LNCAP (cell line): ENCODE measurements at regions not wholly inside any gene's neighbourhood (a gene's known extent, or its start where the extent isn't known, plus 50 kb on each side); places are given as distances from the start of the nearest gene placed in this dataset.

Experiments used
- TF ChIP-seq, protein P1 (sequence below): fragments of 450-650 bp; IDR thresholded peaks from 2 replicates; pipeline ENCODE4 v1.5.1; 2017; ENCODE audit warnings: mild to moderate bottlenecking

DNA sequence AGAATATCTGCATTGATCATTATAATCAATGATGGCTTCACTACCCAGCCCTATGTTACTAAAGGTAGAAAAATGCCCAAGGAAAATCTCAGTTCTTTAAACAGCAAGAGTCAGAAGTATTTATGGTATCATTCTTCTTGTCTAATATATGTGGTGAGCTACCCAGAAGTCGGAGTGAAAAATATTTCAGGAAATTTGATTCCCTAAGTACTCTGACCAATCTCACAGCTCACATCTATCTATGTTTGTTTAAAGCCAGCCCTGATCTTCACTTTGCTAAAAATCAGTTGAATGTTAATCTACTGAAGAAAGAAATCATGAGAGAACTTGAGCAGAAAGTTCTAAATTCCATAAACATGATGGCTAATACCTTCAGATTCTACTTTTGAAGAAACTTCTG lies 522.9 kb upstream of the SLIT2 start:
- TF ChIP-seq, protein P1, sequence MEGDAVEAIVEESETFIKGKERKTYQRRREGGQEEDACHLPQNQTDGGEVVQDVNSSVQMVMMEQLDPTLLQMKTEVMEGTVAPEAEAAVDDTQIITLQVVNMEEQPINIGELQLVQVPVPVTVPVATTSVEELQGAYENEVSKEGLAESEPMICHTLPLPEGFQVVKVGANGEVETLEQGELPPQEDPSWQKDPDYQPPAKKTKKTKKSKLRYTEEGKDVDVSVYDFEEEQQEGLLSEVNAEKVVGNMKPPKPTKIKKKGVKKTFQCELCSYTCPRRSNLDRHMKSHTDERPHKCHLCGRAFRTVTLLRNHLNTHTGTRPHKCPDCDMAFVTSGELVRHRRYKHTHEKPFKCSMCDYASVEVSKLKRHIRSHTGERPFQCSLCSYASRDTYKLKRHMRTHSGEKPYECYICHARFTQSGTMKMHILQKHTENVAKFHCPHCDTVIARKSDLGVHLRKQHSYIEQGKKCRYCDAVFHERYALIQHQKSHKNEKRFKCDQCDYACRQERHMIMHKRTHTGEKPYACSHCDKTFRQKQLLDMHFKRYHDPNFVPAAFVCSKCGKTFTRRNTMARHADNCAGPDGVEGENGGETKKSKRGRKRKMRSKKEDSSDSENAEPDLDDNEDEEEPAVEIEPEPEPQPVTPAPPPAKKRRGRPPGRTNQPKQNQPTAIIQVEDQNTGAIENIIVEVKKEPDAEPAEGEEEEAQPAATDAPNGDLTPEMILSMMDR, result no peak

DNA sequence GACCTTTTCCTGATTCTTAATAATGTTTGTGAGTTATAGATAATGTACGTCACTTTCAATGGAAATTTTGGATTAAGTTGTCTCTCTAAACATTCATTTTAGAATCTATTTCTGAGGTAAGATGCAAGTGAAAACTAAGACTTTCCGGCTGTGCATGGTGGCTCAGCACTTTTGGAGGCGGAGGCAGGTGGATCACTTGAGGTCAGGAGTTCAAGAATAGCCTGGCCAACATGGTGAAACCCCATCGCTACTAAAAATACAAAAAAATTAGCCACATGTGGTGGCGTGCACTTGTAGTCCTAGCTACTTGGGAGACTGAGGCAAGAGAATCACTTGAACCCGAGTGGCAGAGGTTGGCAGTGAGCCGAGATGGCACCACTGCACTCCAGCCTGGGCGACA lies 524.6 kb upstream of the SLIT2 start:
- TF ChIP-seq, protein P1, result no peak

DNA sequence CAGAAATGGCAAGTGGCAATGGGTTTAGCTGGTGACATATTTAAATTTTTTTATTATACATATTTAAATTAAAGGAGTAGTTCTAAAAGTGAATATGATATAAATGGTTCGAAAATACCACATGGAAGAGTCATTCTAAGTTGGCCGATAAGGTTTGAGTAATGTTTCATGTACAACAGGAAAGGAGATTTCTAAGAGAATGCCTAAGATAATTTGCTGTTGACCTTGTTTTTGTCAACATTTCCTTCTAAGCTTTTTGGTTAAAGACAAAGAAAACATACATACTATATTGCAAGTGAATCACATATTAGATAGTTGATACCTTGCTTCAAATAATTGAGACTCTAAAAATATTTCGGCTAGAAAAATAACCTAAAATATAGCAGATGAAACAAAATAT lies 526.6 kb upstream of the SLIT2 start:
- TF ChIP-seq, protein P1, result no peak

DNA sequence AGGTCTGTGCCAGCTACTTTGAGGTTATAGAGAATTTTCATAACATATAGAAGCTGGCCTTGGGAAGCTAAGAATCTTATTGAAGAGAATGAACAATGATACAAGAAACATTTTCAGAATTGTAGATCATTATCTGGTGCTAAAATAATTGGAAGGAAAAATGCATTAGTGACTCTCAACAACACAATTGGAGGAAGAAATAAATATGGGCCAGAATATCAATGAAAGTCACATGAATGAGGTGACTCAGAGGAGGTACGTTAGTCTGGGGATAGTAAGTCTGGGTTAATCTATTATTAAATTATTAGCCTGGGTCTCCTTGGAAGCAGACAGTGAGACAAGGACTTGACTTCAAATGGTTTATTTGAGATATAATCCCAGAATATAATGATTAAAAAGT lies 529.3 kb upstream of the SLIT2 start:
- TF ChIP-seq, protein P1, result no peak

DNA sequence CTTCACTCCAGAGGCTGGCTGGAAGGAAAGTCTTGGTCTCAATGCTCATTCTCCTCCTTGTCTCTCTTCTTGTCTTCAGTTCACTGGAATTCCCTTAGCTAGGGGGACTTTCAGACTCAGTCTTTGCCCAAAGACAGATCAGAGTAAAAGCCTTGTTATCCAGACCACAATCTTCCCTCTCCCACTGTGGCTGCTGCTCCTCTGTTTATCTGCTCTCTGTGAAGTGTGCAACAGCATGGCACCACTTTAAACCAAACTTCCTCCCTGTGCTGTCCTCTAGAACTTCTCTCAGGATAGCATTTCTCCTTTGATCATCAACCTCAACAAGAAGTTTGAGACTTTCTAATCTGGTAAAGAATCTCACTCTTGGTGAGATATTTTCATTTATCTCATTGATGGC lies 530.1 kb upstream of the SLIT2 start:
- TF ChIP-seq, protein P1, result no peak

DNA sequence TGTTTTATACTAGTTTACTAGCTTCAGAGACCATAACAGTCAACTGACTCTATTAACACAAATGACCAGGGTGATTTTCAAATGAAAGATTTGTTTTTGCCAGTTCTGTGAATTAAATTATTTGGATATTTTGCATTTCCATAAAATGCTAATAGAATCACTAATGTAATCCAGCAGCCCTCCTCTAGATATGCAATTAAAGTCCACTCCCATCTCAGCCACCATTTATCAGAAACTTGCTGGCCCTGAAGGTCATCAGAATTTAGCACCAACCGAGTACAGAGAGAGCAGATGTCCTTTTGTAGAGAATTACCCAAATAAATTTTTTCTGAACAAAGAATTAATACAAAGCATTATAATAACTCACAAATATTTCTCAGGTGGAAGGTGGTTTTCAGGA lies 531.1 kb upstream of the SLIT2 start:
- TF ChIP-seq, protein P1, result no peak

DNA sequence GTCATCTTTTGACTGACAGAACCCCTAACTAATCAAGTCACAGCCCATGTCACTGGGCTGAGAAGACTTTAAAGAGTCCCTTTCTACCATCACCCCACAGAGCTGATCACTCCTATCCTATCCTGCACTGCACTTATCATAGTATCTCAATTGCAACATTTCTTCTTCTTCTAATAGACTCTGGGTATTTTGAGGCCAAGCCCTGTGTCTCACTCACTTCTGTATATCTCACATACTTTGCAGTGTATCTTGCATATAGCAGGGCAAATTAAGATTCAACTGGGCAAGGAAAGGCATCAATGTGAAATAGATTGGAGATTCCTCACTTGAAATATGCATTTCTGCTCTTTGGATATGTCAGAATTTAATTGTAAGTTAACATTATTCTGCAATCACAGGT lies 531.5 kb upstream of the SLIT2 start:
- TF ChIP-seq, protein P1, result no peak

DNA sequence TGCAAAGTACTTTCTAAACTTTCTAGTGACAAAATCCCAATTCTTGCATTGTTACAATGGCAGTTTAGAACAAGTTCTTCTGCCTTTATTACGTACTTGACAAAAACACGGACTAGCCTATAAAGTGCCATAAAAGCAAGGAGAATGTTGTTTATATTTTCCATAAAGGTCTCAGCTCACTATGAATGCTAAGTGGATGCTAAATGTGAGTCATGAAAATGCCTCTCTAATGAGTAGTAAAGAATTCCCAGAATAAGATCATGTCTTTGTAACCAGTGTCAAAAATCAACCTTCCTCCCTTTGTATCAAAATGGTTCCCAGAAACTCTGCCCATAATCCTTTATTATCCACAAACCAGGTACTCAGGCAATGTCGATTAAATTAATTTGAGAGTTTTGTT lies 539.8 kb upstream of the SLIT2 start:
- TF ChIP-seq, protein P1, result no peak
